ENCODE measurements at regions not wholly inside any gene's neighbourhood (a gene's known extent, or its start where the extent isn't known, plus 50 kb on each side); places are given as distances from the start of the nearest gene placed in this dataset.

DNA sequence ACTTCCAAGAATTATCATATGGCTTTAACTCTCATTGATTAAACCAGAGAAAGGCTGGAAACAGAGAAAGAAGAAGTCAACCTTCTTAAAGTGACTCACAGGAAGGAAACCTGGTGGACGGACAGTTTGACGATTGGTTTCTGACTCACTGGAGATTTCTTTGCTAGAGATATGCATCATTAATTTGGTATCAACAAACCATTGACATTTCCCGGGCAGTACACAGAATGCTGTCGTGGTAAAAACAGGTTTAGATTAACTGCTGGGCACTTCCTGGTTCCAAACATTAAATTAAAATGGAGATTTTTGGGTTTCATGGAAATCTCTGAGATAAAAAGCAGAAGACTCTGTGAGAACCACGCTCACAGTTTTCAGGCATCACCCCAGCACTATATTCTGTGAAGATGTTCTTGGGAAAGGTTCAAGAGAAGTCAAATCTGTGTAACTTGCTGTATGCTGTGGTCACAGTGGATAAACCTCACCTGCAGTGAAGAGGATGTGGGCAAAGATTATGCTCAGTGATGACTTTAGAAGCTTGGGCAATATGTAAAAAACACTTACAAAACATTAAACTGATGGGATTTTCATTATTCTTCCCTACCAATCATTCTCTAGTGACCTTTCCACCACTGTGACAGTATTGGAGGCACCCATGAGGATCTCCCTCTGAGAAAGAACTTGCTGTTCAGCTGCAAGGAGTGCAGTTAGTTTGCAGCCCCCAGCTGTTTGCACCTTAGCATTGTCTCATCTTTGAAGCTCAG is 61.1 kb upstream of the CD44 start:
- TF ChIP-seq, protein P1, sequence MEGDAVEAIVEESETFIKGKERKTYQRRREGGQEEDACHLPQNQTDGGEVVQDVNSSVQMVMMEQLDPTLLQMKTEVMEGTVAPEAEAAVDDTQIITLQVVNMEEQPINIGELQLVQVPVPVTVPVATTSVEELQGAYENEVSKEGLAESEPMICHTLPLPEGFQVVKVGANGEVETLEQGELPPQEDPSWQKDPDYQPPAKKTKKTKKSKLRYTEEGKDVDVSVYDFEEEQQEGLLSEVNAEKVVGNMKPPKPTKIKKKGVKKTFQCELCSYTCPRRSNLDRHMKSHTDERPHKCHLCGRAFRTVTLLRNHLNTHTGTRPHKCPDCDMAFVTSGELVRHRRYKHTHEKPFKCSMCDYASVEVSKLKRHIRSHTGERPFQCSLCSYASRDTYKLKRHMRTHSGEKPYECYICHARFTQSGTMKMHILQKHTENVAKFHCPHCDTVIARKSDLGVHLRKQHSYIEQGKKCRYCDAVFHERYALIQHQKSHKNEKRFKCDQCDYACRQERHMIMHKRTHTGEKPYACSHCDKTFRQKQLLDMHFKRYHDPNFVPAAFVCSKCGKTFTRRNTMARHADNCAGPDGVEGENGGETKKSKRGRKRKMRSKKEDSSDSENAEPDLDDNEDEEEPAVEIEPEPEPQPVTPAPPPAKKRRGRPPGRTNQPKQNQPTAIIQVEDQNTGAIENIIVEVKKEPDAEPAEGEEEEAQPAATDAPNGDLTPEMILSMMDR (conservative IDR thresholded peaks at IDR 0.05; ENCODE audit: low read depth, low read length): no peak
- TF ChIP-seq EZH2 (IDR thresholded peaks at IDR 0.05; ENCODE audit: low read length, unreplicated experiment): no peak
- no peak for TF ChIP-seq EZH2phosphoT487 (IDR thresholded peaks at IDR 0.05; ENCODE audit: borderline replicate concordance, low read length)

Data from PC-3 (cell line).